ENCODE measurements at regions not wholly inside any gene's neighbourhood (a gene's known extent, or its start where the extent isn't known, plus 50 kb on each side); places are given as distances from the start of the nearest gene placed in this dataset.

- TF ChIP-seq POLR2A (IDR thresholded peaks at IDR 0.05) = no peak
- TF ChIP-seq, protein P1, sequence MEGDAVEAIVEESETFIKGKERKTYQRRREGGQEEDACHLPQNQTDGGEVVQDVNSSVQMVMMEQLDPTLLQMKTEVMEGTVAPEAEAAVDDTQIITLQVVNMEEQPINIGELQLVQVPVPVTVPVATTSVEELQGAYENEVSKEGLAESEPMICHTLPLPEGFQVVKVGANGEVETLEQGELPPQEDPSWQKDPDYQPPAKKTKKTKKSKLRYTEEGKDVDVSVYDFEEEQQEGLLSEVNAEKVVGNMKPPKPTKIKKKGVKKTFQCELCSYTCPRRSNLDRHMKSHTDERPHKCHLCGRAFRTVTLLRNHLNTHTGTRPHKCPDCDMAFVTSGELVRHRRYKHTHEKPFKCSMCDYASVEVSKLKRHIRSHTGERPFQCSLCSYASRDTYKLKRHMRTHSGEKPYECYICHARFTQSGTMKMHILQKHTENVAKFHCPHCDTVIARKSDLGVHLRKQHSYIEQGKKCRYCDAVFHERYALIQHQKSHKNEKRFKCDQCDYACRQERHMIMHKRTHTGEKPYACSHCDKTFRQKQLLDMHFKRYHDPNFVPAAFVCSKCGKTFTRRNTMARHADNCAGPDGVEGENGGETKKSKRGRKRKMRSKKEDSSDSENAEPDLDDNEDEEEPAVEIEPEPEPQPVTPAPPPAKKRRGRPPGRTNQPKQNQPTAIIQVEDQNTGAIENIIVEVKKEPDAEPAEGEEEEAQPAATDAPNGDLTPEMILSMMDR (IDR thresholded peaks at IDR 0.05) = no peak
These were observed 406.2 kb downstream of the LIG4 start for GRCh38 chr13:107809125-107809524.
